HFF-Myc (cell line): ENCODE measurements at regions not wholly inside any gene's neighbourhood (a gene's known extent, or its start where the extent isn't known, plus 50 kb on each side); places are given as distances from the start of the nearest gene placed in this dataset.

Source experiments
- DNase-seq: peaks from one replicate; pipeline ENCODE4 v3.0.0-alpha.2; 2011; ENCODE audit warnings: low read depth; ENCODE audit errors: extremely low read depth
- H3K4me3 ChIP-seq: replicated peaks from 2 replicates; pipeline ENCODE4 v1.5.1; 2011; ENCODE audit warnings: low read depth, mild to moderate bottlenecking, control low read depth, low read length
- TF ChIP-seq, protein P1 (sequence below): IDR thresholded peaks from 2 replicates; pipeline ENCODE4 v1.5.1; 2012; ENCODE audit warnings: mild to moderate bottlenecking, low read depth, low read length, control low read depth; ENCODE audit errors: missing control alignments

DNA sequence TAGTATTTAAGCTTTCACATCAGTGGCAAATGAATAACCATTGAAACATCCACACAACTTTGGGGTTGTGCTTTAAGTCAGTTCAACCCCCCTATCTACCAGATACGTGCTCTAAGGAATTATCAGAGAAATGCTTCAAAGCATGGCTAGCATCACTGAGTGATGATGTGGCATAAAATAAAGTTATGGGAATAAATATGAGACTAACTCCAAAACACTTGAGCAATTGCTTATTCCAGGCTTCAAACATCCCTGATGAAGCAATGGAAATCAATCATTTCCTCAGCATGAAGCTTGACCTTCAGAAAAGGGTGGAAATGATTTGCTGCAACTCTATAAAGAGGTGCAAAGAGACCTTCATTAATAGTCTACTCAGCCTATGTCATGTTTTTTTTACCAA is 292.0 kb upstream of the SMC2 start:
- no peak overlapping the region for H3K4me3 ChIP-seq
- no peak for DNase-seq
- TF ChIP-seq, protein P1, sequence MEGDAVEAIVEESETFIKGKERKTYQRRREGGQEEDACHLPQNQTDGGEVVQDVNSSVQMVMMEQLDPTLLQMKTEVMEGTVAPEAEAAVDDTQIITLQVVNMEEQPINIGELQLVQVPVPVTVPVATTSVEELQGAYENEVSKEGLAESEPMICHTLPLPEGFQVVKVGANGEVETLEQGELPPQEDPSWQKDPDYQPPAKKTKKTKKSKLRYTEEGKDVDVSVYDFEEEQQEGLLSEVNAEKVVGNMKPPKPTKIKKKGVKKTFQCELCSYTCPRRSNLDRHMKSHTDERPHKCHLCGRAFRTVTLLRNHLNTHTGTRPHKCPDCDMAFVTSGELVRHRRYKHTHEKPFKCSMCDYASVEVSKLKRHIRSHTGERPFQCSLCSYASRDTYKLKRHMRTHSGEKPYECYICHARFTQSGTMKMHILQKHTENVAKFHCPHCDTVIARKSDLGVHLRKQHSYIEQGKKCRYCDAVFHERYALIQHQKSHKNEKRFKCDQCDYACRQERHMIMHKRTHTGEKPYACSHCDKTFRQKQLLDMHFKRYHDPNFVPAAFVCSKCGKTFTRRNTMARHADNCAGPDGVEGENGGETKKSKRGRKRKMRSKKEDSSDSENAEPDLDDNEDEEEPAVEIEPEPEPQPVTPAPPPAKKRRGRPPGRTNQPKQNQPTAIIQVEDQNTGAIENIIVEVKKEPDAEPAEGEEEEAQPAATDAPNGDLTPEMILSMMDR = no peak

DNA sequence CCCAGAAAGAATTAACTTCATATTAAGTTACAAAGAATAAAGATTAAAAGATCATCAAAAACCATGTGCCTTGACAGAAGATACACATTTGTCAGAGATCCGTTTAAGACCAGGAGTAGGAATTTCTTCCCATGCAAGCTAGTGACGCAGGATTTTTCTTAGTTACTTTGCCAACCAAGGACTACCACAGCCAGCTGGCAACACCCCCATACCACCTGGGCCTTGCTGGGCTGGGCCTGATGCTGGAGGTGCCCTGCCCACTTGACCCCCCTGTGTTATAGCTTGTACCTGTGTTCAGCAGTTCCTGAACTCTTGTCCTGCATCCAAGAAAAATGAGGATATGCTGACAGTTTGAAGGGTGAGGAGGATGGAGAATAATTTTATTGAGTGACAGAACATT is 290.9 kb upstream of the SMC2 start:
- no peak for DNase-seq
- H3K4me3 ChIP-seq = no peak overlapping the region
- TF ChIP-seq, protein P1 = no peak

DNA sequence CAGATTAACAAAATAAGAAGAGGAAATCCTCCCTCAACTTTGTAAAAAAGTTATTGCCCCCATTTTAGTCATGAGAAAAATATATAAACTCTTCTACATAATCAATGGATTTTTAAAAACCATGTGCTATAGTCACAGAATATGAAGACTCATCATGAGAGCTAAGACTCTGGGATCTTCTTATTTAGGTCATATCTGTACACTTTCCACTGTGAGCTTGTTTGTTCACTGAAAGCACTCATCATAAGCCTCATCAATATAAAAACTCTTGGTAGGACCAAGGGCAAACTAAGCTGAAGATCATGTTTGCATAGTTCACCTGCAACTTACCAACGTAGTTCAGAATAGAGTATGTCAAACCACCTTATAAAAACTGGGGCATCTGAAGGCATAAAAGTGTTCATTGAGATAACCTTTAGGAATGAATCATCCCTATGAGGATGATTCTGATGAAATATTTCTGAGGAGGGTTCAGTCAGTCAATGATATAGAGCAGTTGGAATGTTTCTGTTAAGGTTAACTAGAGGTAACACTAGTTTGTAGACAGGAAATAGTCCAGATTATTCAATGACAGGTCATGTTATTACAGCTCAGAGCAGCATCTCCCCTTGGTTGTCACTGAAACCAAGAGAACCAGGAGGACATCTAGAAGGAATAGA is 289.9 kb upstream of the SMC2 start:
- TF ChIP-seq, protein P1 = no peak
- DNase-seq = no peak

DNA sequence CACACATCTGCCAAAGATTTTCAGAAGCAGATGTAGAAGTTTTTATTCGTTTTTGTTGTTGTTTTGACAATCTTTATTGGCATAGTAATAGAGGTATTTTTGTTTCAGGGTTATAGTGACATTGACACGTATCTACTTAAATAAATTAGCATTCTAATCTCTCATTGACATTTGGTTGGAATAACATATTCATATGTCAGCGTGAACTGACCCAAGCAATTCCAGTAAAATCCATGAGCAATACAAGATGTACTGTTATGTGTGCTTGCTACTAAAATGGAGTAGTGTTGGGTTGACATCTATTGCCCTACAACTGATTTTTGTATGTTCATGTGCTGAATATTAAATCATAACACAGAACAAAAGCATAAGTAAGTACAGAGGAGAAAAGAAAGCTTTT is 284.4 kb upstream of the SMC2 start:
- TF ChIP-seq, protein P1 = no peak
- H3K4me3 ChIP-seq = no peak overlapping the region
- DNase-seq = no peak

More for the DNA sequence above, 289.9 kb upstream of the SMC2 start:
- H3K4me3 ChIP-seq = no peak overlapping the region

DNA sequence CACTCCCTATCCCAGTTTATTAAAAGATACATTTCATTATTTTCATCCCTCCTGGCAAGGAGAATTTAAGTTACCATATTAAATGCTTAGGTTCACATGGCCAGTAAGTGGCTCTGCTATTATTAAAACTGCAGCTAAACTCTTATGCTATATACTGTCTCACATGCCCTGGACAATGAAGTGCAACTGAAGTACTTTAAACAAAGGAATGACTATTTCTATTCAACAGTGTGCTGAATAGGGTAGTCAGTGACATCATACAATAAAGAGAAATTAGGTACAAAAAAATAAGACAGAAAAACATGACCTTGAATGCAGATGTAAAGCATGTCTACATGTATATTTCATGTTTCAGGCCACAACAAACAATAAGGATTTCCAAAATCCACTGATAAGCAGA is 282.6 kb upstream of the SMC2 start:
- TF ChIP-seq, protein P1 = no peak
- H3K4me3 ChIP-seq = no peak overlapping the region
- no peak for DNase-seq

DNA sequence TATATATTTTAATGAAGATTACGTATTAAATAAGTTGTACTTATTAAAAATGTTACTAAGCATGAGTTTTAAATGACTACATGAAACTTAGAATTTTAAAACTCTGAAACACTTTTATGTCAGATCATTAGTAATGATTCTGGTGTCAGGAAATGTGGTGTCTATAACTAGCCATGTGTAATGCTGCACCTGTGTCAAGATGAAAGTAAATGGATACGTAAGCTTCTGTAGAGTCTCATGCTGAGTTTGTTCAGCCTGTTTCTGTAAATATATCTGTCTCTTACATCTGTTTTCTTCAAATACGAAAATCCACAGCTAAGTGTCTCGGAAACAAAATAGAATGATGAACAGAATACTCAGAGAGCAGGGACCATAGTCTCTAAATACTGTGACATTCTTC is 278.0 kb upstream of the SMC2 start:
- DNase-seq = no peak
- H3K4me3 ChIP-seq = no peak overlapping the region
- TF ChIP-seq, protein P1 = no peak

DNA sequence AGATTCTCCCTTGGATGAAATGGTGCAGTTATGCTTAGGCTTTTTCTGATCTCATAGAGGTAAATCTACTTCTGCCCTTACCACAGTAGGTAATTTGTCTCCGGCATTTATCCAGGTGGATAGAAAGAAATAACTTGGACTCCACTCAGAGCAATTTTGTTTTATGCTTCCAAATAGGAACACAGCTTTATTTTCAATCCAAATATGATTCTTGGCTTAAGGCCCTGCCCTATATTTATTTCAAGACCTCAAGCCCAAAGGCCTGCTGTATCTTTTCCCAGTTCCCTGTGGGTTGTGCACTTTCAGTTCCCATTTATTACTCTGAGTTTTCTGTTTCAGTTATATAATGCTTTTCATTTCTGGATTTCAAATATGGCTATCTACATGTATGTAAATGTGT is 274.2 kb upstream of the SMC2 start:
- no peak for DNase-seq
- TF ChIP-seq, protein P1 = no peak
- H3K4me3 ChIP-seq = no peak overlapping the region
